Cardiac fibroblast (primary cell): ENCODE measurements at regions not wholly inside any gene's neighbourhood (a gene's known extent, or its start where the extent isn't known, plus 50 kb on each side); places are given as distances from the start of the nearest gene placed in this dataset.

ENCODE experiments used
- DNase-seq, 2 donors: peaks; one replicate each; pipeline versions ENCODE4 v3.0.0 to v3.0.0-alpha.2; 2010; ENCODE audit warnings: low read depth in 2 of 2
- H3K4me3 ChIP-seq, 2 donors: replicated peaks in 1 of 2; 1 replicate in 1 of 2; 2 replicates in 1 of 2; pipeline ENCODE4 v1.5.1; 2011; ENCODE audit warnings: low read depth in 2 of 2, low read length in 2 of 2, mild to moderate bottlenecking in 2 of 2, moderate library complexity in 1 of 2
- TF ChIP-seq, protein P1 (sequence below): IDR thresholded peaks from one replicate; pipeline ENCODE4 v1.5.1; 2011; ENCODE audit warnings: low read depth, mild to moderate bottlenecking, low read length, inconsistent platforms

DNA sequence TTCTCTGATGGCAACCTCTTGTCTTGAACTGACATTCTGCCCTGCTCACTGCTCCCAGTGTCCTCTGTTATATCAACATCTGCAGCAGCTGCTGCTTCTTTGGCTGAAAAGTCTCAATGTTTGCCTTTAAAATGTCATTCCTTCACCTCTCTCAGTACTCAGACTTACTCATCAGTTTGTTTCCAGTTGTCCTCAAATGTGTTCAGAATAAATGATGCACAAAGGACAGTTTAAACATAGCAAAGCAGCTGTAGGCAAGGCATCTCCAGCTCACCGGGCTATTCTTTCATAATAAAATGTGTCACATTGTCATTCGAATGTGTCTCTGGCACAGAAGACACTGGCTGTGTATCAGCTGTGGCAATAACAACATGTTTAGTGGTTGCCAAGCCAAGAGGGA is 590.9 kb upstream of the ZNF608 start:
- no peak for DNase-seq
- TF ChIP-seq, protein P1, sequence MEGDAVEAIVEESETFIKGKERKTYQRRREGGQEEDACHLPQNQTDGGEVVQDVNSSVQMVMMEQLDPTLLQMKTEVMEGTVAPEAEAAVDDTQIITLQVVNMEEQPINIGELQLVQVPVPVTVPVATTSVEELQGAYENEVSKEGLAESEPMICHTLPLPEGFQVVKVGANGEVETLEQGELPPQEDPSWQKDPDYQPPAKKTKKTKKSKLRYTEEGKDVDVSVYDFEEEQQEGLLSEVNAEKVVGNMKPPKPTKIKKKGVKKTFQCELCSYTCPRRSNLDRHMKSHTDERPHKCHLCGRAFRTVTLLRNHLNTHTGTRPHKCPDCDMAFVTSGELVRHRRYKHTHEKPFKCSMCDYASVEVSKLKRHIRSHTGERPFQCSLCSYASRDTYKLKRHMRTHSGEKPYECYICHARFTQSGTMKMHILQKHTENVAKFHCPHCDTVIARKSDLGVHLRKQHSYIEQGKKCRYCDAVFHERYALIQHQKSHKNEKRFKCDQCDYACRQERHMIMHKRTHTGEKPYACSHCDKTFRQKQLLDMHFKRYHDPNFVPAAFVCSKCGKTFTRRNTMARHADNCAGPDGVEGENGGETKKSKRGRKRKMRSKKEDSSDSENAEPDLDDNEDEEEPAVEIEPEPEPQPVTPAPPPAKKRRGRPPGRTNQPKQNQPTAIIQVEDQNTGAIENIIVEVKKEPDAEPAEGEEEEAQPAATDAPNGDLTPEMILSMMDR, result no peak
- H3K4me3 ChIP-seq, result no peak overlapping the region

DNA sequence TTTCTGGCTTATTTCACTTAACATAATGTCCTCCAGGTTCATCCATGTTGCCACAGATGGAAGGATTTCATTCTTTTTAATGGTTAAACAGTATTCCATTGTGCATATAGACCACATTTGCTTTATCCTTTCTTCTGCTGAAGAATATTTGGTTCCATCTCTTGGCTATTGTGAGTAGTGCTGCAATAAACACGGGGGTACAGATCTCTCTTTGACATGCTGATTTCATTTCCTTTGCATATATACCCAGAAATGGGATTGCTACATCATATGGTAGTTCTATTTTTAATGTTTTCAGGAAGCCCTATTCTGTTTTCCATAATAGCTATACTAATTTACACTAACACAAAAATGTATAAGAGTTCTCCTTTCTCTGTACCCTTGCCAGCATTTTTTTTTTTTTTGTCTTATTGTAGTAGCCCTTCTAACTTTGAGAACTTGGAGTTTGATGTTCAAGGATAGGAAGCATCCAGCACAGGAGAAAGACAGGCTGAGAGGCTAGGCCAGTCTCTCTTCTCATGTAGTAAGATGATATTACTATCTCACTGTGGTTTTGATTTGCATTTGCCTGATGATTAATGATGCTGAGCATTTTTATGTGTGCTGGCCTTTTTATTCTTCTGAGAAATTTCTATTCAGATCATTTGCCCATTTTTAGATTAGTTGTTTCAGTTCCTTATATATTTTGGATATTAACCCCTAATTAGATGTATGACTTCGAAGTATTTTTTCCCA is 592.2 kb upstream of the ZNF608 start:
- peak; percentile 23 to 29 for DNase-seq

DNA sequence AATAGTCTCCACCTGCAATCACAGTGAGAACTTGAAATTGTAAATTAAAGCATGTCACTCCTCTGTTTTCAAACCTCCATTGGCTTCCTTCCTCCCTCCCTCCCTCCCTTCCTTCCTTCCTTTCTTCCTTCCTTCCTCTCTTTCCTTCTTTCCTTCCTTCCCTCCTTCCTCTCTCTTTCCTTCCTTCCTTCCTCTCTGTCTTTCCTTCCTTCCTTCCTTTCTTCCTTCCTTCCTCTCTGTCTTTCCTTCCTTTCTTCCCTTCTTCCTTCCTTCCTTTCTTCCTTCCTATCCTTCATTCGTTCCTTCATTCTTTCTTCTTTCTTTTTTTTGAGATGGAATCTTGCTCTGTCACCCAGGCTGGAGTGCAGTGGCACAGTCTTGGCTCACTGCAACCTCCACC is 595.0 kb upstream of the ZNF608 start:
- H3K4me3 ChIP-seq, result no peak overlapping the region
- TF ChIP-seq, protein P1, result no peak
- no peak for DNase-seq

More for the DNA sequence above, 592.2 kb upstream of the ZNF608 start:
- no peak overlapping the region for H3K4me3 ChIP-seq
- TF ChIP-seq, protein P1, result peak; percentile 11

DNA sequence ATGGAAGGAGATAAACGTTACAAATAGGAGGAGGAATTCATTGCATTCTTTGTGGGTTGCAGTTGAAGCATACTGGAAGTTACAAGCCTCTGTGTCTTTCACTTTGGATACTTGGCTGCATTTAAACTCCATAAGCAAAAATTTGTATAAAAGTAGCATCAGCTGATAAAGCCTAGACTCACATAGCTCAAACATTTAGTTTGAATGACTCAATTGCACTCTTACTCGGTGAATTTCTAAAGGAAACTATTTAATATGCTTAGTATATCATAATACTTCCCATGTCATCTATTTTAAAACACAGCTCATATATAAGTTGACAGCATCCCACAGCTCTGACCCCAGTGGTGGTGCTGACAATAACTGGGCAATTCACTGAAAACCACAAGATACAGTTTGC is 596.6 kb upstream of the ZNF608 start:
- DNase-seq, result peak in 1 of 2 donors; percentile 75
- no peak overlapping the region for H3K4me3 ChIP-seq
- TF ChIP-seq, protein P1, result no peak

DNA sequence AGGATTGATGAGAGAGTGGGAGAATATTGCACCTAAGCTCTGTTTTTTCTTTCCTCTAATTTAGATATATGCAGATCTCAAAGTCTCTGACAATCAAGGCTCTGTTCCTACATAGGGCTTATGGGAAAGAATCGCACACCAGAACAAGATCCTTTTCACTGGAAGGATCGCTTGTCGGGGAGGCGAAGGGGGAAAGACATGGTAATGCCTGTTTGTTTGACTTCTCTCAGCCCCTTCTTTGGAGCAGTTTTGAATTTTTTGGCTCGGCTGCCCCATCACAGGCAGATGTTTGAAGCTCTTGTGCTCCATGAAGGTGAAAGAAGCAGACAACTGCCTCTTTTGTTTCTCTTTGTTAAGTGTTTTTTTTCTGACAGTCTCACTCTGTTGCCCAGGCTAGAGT is 599.9 kb upstream of the ZNF608 start:
- TF ChIP-seq, protein P1, result no peak
- no peak for DNase-seq
- no peak overlapping the region for H3K4me3 ChIP-seq

DNA sequence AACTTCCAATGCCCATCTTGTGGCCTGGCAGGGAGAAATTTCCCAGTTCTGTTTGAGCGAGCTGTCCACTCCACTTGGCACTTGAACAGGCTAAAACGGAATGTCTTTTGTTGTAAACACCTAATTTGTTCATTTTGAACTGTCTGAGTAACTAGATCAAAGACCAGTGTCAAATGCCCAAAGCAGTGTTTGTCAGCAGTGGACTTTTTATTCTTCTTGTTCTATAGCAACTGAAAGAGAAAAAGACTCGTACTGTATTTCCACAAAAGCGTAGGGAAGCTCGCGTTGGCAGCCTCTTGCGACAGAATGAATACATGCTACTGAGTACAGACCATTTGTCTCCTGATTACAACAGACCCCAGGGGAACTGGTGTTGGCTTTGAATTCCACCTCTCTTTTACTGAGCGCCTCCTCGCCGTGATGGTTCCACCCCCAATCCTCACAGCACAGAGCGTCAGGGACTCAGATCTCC is 601.8 kb upstream of the ZNF608 start:
- peak overlapping the region in 1 of 2 donors; percentile 3 for H3K4me3 ChIP-seq
- TF ChIP-seq, protein P1, result no peak
- peak; percentile 75 to 83 for DNase-seq
